Gastroesophageal sphincter (tissue), 3 donors: ENCODE measurements at regions not wholly inside any gene's neighbourhood (a gene's known extent, or its start where the extent isn't known, plus 50 kb on each side); places are given as distances from the start of the nearest gene placed in this dataset.

Experiments
- POLR2A ChIP-seq, 2 donors: fragments of 450-650 bp; IDR thresholded peaks; one replicate each; pipeline ENCODE4 v1.6.1; 2017; ENCODE audit warnings: antibody characterized with exemption in 2 of 2, mild to moderate bottlenecking in 2 of 2, moderate library complexity in 1 of 2
- POLR2AphosphoS5 ChIP-seq: sonication (generic); formaldehyde crosslinking; IDR thresholded peaks from one replicate; pipeline ENCODE4 v1.6.1; 2017; ENCODE audit warnings: antibody characterized with exemption
- TF ChIP-seq, protein P1 (sequence below), 4 experiments: fragments of 200-600 bp in 2 of 4; fragments of 450-650 bp in 2 of 4; sonication (generic) in 1 of 4; IDR thresholded peaks; one replicate each; pipeline ENCODE4 v1.5.1; 2017 to 2019; ENCODE audit warnings: antibody characterized with exemption in 4 of 4, mild to moderate bottlenecking in 2 of 4, moderate library complexity in 2 of 4

DNA sequence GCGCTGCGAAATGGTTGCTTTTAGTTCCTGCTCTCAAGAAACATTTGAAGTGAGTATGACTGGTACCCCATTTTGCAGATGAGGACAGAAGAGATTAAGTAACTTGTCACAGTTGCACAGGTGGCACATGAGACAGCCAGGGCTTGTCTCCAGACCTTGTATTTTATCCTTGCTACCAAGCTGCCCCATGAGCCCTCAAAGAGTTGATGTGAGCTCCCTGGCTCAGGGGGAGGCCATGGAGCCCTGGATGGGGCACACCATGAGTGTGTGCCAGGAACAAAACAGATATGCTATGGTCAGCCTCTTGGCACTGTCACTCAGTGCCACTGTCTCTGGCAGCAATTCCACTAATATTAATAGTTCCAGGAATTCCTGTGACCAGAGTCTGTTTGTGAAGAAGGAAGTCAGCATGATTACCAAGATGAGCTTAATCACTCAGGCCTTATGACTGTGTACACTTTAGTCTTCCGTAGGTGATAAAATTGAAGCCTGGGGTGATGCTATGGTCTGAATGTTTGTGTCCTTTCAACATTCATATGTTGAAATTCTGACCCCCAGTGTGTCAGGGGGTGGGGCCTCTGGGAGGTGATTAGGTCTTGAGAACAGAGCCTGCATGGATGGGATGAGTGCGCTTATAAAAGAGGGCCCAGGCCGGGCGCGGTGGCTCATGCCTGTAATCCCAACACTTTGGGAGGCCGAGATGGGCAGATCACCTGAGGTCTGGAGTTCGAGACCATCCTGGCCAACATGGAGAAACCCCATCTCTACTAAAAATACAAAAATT is 806.8 kb downstream of the AACS start:
- TF ChIP-seq POLR2A (IDR thresholded peaks at IDR 0.05) (no peak), POLR2AphosphoS5 (no peak)
- TF ChIP-seq, protein P1, sequence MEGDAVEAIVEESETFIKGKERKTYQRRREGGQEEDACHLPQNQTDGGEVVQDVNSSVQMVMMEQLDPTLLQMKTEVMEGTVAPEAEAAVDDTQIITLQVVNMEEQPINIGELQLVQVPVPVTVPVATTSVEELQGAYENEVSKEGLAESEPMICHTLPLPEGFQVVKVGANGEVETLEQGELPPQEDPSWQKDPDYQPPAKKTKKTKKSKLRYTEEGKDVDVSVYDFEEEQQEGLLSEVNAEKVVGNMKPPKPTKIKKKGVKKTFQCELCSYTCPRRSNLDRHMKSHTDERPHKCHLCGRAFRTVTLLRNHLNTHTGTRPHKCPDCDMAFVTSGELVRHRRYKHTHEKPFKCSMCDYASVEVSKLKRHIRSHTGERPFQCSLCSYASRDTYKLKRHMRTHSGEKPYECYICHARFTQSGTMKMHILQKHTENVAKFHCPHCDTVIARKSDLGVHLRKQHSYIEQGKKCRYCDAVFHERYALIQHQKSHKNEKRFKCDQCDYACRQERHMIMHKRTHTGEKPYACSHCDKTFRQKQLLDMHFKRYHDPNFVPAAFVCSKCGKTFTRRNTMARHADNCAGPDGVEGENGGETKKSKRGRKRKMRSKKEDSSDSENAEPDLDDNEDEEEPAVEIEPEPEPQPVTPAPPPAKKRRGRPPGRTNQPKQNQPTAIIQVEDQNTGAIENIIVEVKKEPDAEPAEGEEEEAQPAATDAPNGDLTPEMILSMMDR (IDR thresholded peaks at IDR 0.05), result no peak
